Left lobe of liver (tissue), 2 donors: ENCODE measurements at regions not wholly inside any gene's neighbourhood (a gene's known extent, or its start where the extent isn't known, plus 50 kb on each side); places are given as distances from the start of the nearest gene placed in this dataset.

ENCODE experiments used
- ATAC-seq: fragments of 200-7000 bp; cut with Tn5 transposase; one replicate; pipeline ENCODE4 v1.9.1; 2020; ENCODE audit warnings: mild to moderate bottlenecking, moderate library complexity
- DNase-seq: peaks from one replicate; pipeline ENCODE4 v3.0.0-alpha.2; 2020; ENCODE audit warnings: low spot score
- donor health status: DM: no; HTN: no; CAD: no; lungs with moderate emphysema.
- donor health status: DM: no; HTN: yes; CAD: no.

DNA sequence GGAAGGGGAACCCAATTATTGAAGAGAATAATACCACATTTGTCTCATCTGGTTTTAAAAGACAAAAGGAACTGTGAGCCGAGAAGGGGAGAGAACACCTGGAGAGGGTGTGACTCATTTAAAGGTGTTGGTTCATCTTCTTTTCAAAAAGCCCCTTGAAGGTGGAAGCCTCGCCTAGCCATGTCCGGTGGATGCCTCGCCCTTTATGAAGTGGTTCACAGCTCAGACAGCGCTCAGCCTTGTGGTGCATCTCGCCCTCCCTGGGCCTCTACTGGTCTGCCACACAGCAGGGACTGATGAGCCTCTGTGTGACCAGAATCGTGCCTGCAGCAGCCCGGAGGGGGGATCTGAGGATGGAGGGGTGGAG, 290.0 kb upstream of the CXCR4 start:
- ATAC-seq: no peak
- no peak for DNase-seq

GRCh38 chr2:136407117-136407951, 289.4 kb upstream of the CXCR4 start:
- DNase-seq (no peak), ATAC-seq (no peak)

GRCh38 chr2:136404925-136405324, 287.0 kb upstream of the CXCR4 start:
- DNase-seq (no peak), ATAC-seq (no peak)

DNA sequence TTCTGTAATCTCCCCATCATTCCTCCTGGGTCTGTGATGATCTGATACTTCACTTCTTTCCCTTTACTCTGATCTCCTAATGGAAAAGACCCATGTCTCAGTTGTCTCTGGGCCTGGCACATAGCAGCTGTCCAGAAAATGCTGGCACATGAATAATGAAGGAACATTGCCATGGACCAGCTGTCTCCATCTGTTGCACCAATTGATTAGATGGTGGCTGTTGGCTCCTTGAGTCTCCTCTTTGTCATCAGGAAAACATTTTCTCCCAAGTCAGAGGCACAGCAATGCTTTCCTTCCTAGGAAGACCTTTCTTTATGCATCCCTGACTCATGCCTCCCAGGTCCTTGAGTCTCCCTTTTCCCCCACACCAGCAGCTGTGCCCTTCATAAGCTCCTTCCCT, 286.2 kb upstream of the CXCR4 start:
- ATAC-seq: no peak
- no peak for DNase-seq

- ATAC-seq: no peak
- no peak for DNase-seq
Observed at GRCh38 chr2:136402281-136402680, 284.3 kb upstream of the CXCR4 start.

DNA sequence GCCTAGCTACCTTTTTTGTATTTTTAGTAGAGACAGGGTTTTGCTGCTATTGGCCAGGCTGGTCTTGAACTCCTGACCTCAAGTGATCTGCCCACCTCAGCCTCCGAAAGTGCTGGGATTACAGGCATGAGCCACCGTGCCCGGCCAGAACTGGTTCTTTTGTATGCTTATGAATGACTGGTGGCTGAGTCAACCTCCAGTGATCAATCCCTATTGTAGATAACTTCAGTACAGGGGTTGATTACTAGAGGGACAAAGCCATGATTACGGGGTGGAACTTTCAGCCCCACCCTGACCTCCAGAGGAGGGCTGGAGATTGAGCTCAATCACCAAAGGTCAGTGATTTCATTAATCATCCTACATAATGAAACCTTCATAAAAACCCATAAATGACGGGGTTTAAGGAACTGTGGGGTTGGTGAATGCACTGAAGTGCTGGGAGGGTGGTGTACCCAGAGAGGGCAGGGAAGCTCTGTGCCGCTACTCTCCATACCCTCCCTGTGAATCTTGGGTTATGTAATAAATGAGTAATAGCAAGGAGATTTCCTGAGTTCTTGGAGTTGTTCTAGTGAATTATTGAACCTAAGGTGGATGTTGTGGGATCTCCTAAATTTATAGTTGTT, 281.8 kb upstream of the CXCR4 start:
- no peak for DNase-seq
- ATAC-seq: no peak

GRCh38 chr2:136395582-136395981, 277.6 kb upstream of the CXCR4 start:
- DNase-seq (no peak), ATAC-seq (no peak)

DNA sequence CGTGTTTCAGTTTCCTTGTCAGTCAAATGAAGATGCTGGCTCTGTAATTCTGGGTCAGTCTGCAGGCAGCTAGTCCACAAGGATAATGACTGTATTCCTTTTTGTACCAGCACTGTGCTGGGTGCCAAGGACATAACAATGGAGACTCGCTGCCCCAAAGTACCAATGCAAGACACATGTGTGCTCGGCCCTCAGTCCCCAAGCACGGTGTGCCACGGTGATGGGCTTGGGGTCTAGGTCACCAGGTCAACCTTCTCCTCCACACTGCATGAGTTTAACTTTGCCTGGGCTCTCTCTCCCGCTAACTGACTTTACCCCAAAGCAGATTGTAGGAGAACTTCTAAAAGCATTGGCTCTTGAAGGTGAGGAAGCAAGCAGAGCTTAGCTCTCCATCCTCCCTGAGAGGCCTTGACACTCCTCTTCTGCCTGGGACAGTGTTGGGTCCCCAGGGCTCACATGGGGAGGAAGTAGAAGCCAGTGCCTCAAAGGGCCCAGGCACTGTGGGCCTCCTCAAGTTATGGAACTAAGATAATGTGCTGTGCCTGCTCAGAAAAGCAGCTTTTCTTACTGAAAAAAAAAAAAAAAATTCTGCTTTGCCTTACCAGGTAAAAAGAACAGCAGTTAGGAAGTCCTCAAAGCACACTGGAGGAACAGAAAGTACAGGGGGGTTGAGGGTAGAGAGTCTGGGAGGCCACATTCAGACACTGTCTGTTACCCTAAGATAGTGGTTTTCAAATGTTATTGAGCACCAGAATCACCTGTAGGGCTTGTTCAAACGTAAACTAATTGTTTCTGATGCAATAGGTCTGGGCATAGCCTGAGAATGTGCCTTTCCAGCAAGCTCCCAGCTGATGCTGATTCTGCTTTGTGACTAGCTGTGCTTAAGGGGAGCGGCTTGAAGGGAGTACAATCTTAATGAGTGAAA, 276.4 kb upstream of the CXCR4 start:
- ATAC-seq: no peak

GRCh38 chr2:136393514-136393913, 275.6 kb upstream of the CXCR4 start:
- DNase-seq: no peak
- peak; percentile 36 for ATAC-seq

More for the DNA sequence above, 276.4 kb upstream of the CXCR4 start:
- DNase-seq: no peak

GRCh38 chr2:136392897-136393505, 275.1 kb upstream of the CXCR4 start:
- ATAC-seq (no peak), DNase-seq (no peak)

- no peak for ATAC-seq
Observed at GRCh38 chr2:136389809-136390208, 271.9 kb upstream of the CXCR4 start.

DNA sequence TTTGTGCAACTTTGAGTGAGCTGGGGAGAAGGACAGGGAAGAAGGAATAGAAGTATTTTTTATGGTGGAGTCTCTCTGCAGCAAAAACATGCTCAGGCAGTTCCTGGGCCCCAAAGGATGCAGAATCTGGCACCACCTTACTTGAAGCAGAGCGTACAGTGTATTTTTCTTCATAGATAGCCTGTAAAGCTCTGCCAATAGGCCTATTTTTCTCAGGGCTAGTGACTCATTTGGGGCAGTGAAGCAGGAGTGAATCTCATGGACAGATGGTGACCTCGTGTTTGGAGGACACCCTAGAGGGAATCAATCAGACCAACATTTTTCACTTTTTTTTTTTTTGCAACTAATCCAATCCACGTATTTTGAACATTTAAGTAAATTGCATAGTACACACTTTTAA, 268.1 kb upstream of the CXCR4 start:
- DNase-seq (no peak), ATAC-seq (no peak)

More at GRCh38 chr2:136389809-136390208, 271.9 kb upstream of the CXCR4 start:
- no peak for DNase-seq

DNA sequence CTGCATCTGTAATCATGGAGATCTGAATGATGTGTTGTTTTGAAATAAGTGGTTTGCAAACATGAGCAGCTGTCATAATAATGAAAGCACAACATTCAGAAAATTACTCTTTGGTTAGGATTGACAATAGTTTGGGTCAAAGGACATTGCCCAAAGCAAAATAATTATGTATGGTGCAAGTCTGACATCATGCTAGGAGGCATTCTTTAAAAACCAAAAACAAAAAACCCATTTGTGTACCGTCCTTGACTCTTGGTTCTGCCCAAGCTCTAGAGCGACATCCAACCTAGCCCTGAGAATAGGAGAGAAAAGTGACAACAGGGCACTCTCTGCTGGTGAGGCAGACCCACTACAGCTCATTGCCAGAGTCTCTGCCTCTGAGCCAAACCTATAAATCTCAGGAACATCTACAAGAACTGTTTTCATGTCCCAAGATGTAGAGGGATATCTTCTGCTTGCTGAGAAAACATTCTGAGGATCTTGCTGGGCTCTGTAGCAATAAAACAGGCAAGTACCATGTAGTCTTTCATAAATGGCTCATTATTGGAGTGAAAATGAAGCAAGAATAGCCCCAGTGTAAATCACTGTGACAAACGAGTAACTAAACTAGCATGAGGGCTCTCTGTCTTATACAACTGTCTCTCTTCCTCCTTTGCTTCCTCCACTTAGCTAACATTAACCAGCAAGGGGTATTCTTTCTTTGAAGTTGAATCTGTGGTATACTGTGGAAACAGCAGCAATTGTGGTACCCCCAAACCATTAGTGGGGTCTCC, 266.8 kb upstream of the CXCR4 start:
- ATAC-seq (peak; percentile 83), DNase-seq (no peak)

- DNase-seq (no peak), ATAC-seq (no peak)
Observed at GRCh38 chr2:136383167-136383566, 265.2 kb upstream of the CXCR4 start.

DNA sequence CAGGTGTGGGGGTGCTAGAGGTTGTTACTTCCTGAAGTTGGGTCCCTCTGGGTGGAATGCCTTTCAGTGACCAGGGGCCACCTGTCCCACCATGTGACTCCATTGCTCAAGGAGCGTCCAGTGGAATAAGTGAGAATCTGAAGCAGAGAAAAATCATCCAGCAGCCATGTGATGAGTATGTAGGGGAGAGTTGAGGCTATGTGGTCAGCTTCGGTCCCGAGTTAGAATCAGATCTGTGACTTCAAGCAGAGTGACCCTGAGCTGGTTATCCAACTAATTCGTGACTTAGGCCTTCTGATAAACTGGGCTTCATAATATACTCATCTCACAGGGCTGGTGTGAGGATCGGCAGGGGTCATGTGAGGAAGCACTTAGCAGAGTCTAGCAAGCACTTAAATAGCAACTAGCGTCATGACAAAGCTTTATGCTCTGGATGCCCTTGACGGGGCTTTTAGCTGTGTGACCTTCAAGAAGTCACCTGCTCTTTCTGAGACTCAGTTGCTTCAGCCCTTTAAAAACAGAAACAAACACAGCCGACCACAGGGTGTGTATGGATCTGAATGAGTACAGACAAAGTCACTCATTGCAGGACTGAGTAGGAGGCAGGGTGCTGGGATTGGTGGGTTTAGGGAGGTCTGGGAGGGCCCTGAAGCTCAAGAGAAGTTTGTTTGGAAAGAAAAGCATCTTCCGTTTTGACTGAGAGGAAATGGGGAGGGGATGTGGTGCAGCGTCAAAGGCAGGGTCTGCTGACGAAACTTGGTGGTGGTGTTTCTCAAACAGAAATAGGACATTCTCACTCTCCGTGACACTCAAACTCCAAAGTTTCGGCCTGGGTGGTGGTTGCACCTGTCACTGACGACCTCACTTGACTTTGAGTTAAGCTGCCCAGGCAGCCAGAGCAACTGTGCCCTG, 264.0 kb upstream of the CXCR4 start:
- DNase-seq: no peak
- ATAC-seq: no peak

DNA sequence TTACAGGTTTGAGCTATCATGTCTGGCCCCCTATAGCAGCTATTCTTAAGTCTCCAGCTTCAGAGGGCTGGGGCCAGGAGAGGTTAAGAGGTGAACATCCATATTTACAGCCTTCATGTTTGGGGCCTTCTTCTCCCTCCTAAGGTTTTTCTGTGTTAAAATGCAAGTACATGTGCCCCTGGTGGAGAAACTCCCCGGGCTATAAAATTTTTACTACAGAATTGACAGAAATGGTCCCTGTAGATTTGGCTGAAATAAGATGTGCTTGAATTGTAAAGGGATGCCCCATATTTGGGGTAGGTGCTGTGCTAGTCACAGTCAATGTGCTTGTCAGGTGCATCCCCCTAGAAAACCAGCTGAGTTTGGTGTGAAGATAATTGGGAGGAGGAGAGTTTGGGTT, 263.3 kb upstream of the CXCR4 start:
- no peak for DNase-seq
- no peak for ATAC-seq

- no peak for DNase-seq
- ATAC-seq: peak; percentile 78
Observed at GRCh38 chr2:136378712-136379595, 261.0 kb upstream of the CXCR4 start.
